Breast epithelium (tissue), 4 donors: ENCODE measurements at regions not wholly inside any gene's neighbourhood (a gene's known extent, or its start where the extent isn't known, plus 50 kb on each side); places are given as distances from the start of the nearest gene placed in this dataset.

ENCODE experiments used
- DNase-seq, 2 donors: peaks; one replicate each; pipeline ENCODE4 v3.0.0-alpha.2; 2019; ENCODE audit warnings: low spot score in 2 of 2
- H3K27ac ChIP-seq, 2 donors: fragments of 200-600 bp; sonication (generic) in 1 of 2; one replicate each; pipeline ENCODE4 v1.5.1; 2016 to 2019; ENCODE audit warnings: mild to moderate bottlenecking in 1 of 2
- H3K27me3 ChIP-seq, 2 donors: fragments of 200-600 bp; sonication (generic) in 1 of 2; one replicate each; pipeline versions ENCODE4 v1.5.1 to v1.6.0; 2017 to 2019; ENCODE audit warnings: control low read depth in 1 of 2, mild to moderate bottlenecking in 1 of 2
- H3K36me3 ChIP-seq: fragments of 200-600 bp; one replicate; pipeline ENCODE4 v1.5.1; 2019
- H3K4me1 ChIP-seq, 2 donors: fragments of 200-600 bp; sonication (generic); one replicate each; pipeline ENCODE4 v1.5.1; 2016 to 2019; ENCODE audit warnings: control low read depth in 1 of 2
- H3K4me3 ChIP-seq, 3 donors: fragments of 200-600 bp; sonication (generic); 1 replicate in 2 of 3; 2 replicates in 1 of 3; pipeline ENCODE4 v1.5.1; 2016 to 2019; ENCODE audit warnings: mild to moderate bottlenecking in 3 of 3, moderate library complexity in 2 of 3
- H3K9me3 ChIP-seq, 2 donors: fragments of 200-600 bp; sonication (generic) in 1 of 2; one replicate each; pipeline ENCODE4 v1.5.1; 2016 to 2019; ENCODE audit warnings: control low read depth in 1 of 2
- POLR2A ChIP-seq: fragments of 450-650 bp; IDR thresholded peaks from one replicate; pipeline ENCODE4 v1.6.1; 2016; ENCODE audit warnings: antibody characterized with exemption, mild to moderate bottlenecking, moderate library complexity
- POLR2AphosphoS5 ChIP-seq, 3 donors: sonication (generic); formaldehyde crosslinking; IDR thresholded peaks; one replicate each; pipeline ENCODE4 v1.6.1; 2017; ENCODE audit warnings: antibody characterized with exemption in 3 of 3
- intact Hi-C: fragments of 100-400 bp; cut with DNase I; formaldehyde crosslinking; loops from one replicate; pipeline ENCODE4 v1.15.1; 2023; ENCODE audit warnings: low total_unique reads
- TF ChIP-seq, protein P1 (sequence below), 3 donors: fragments of 450-650 bp; IDR thresholded peaks; one replicate each; pipeline ENCODE4 v1.5.1; 2016 to 2017; ENCODE audit warnings: antibody characterized with exemption in 3 of 3, mild to moderate bottlenecking in 3 of 3, moderate library complexity in 3 of 3

- Histone ChIP-seq H3K27ac (no peak overlapping the region), H3K36me3 (no peaks in the 10 kb centered on the region), H3K4me3 (no peak overlapping the region), H3K4me1 (no peaks in the 10 kb centered on the region), H3K9me3 (no peaks in the 10 kb centered on the region), H3K27me3 (no peaks in the 10 kb centered on the region)
- intact Hi-C loops = no loop called here
- TF ChIP-seq POLR2A (no peak), POLR2AphosphoS5 (IDR thresholded peaks at IDR 0.05) (no peak)
- TF ChIP-seq, protein P1, sequence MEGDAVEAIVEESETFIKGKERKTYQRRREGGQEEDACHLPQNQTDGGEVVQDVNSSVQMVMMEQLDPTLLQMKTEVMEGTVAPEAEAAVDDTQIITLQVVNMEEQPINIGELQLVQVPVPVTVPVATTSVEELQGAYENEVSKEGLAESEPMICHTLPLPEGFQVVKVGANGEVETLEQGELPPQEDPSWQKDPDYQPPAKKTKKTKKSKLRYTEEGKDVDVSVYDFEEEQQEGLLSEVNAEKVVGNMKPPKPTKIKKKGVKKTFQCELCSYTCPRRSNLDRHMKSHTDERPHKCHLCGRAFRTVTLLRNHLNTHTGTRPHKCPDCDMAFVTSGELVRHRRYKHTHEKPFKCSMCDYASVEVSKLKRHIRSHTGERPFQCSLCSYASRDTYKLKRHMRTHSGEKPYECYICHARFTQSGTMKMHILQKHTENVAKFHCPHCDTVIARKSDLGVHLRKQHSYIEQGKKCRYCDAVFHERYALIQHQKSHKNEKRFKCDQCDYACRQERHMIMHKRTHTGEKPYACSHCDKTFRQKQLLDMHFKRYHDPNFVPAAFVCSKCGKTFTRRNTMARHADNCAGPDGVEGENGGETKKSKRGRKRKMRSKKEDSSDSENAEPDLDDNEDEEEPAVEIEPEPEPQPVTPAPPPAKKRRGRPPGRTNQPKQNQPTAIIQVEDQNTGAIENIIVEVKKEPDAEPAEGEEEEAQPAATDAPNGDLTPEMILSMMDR (IDR thresholded peaks at IDR 0.05) = no peak
- DNase-seq = no peak
These were observed 138.9 kb upstream of the IRX4 start for GRCh38 chr5:2021484-2022176.

DNA sequence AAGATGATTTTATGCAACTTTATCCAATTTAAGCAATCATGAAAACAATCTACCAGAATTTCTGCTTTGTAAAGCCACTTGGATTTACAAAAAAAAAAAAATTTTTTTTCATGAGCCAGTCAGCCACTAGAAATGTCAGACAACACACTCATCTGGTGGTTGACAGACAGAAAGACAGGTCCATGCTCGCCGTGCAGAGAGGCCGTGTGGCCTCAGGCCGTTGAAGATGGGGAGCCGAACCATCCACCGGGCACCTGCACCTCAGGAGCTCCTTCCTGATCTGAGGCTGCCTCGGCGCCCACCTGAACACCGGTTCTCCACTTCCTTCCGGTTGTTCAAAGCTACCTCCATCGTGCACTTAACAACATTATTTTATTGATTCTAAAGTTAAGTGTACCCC is 138.0 kb upstream of the IRX4 start:
- Histone ChIP-seq H3K27ac (no peak overlapping the region), H3K27me3 (no peaks in the 10 kb centered on the region), H3K4me1 (no peaks in the 10 kb centered on the region), H3K4me3 (no peak overlapping the region), H3K36me3 (no peaks in the 10 kb centered on the region), H3K9me3 (no peaks in the 10 kb centered on the region)
- DNase-seq = no peak
- intact Hi-C loops = no loop called here
- TF ChIP-seq POLR2AphosphoS5 (IDR thresholded peaks at IDR 0.05) (no peak), POLR2A (no peak)
- TF ChIP-seq, protein P1 (IDR thresholded peaks at IDR 0.05) = no peak

GRCh38 chr5:2019716-2020115 is 137.0 kb upstream of the IRX4 start:
- TF ChIP-seq, protein P1 (IDR thresholded peaks at IDR 0.05) = no peak
- TF ChIP-seq POLR2A (no peak), POLR2AphosphoS5 (IDR thresholded peaks at IDR 0.05) (no peak)
- no peak for DNase-seq
- no peaks in the 10 kb centered on the region for H3K4me1 ChIP-seq
- intact Hi-C loops = no loop called here
- no peak overlapping the region for H3K27ac ChIP-seq
- H3K9me3 ChIP-seq = no peaks in the 10 kb centered on the region
- no peaks in the 10 kb centered on the region for H3K27me3 ChIP-seq
- H3K36me3 ChIP-seq = no peaks in the 10 kb centered on the region
- no peak overlapping the region for H3K4me3 ChIP-seq

- Histone ChIP-seq H3K27me3 (no peaks in the 10 kb centered on the region), H3K36me3 (no peaks in the 10 kb centered on the region), H3K27ac (no peak overlapping the region), H3K9me3 (no peaks in the 10 kb centered on the region), H3K4me3 (no peak overlapping the region), H3K4me1 (no peaks in the 10 kb centered on the region)
- intact Hi-C loops = no loop called here
- DNase-seq = no peak
- TF ChIP-seq POLR2AphosphoS5 (IDR thresholded peaks at IDR 0.05) (no peak), POLR2A (no peak)
- TF ChIP-seq, protein P1 (IDR thresholded peaks at IDR 0.05) = no peak
These were observed 135.6 kb upstream of the IRX4 start for GRCh38 chr5:2018390-2018724.

GRCh38 chr5:2017540-2018389 is 135.0 kb upstream of the IRX4 start:
- Histone ChIP-seq H3K36me3 (no peaks in the 10 kb centered on the region), H3K9me3 (no peaks in the 10 kb centered on the region), H3K27me3 (no peaks in the 10 kb centered on the region), H3K4me1 (no peaks in the 10 kb centered on the region), H3K27ac (no peak overlapping the region), H3K4me3 (no peak overlapping the region)
- no peak for TF ChIP-seq POLR2A
- TF ChIP-seq, protein P1 (IDR thresholded peaks at IDR 0.05) = peak in 1 of 3 donors; percentile 17
- TF ChIP-seq POLR2AphosphoS5 (IDR thresholded peaks at IDR 0.05) = no peak
- DNase-seq = no peak
- intact Hi-C loops = no loop called here
